PFSK-1 (cell line): ENCODE measurements at regions not wholly inside any gene's neighbourhood (a gene's known extent, or its start where the extent isn't known, plus 50 kb on each side); places are given as distances from the start of the nearest gene placed in this dataset.

Experiments
- FOXP2 ChIP-seq: optimal IDR thresholded peaks from 2 replicates; pipeline ENCODE3; 2011; ENCODE audit warnings: borderline replicate concordance, control low read depth, inconsistent platforms; ENCODE audit not compliant: insufficient read depth; ENCODE audit errors: extremely low read length, extremely low read depth
- POLR2AphosphoS5 ChIP-seq: IDR thresholded peaks from 2 replicates; pipeline ENCODE4 v1.6.1; 2012; ENCODE audit warnings: low read depth, mild to moderate bottlenecking, control low read depth, low read length, moderate library complexity
- REST ChIP-seq, 2 experiments: IDR thresholded peaks; 2 replicates each; pipeline versions ENCODE4 v1.6.1 to v1.8.0; 2011 to 2012; ENCODE audit warnings: low read depth in 2 of 2, low read length in 2 of 2, control low read depth in 1 of 2, inconsistent platforms in 1 of 2, mild to moderate bottlenecking in 1 of 2, moderate library complexity in 1 of 2; ENCODE audit not compliant: insufficient read depth in 1 of 2
- SIN3A ChIP-seq: IDR thresholded peaks from 2 replicates; pipeline ENCODE4 v1.6.1; 2012; ENCODE audit warnings: mild to moderate bottlenecking, low read length, moderate library complexity, borderline replicate concordance; ENCODE audit not compliant: insufficient read depth
- TAF1 ChIP-seq: IDR thresholded peaks from 2 replicates; pipeline ENCODE4 v1.6.1; 2012; ENCODE audit warnings: low read length, control low read depth, borderline replicate concordance; ENCODE audit not compliant: insufficient read depth

- TF ChIP-seq TAF1 (no peak), REST (IDR thresholded peaks at IDR 0.05; ENCODE audit: insufficient read depth in 1 of 2, low read depth in 2 of 2, low read length in 2 of 2) (no peak), SIN3A (no peak), FOXP2 (no peak), POLR2AphosphoS5 (no peak)
Observed at GRCh38 chr2:166573391-166573790, 79.3 kb upstream of the SCN7A start.

GRCh38 chr2:166572937-166573336 lies 78.9 kb upstream of the SCN7A start:
- no peak for TF ChIP-seq TAF1
- TF ChIP-seq SIN3A: no peak
- no peak for TF ChIP-seq FOXP2
- TF ChIP-seq REST (IDR thresholded peaks at IDR 0.05; ENCODE audit: insufficient read depth in 1 of 2, low read depth in 2 of 2, low read length in 2 of 2): no peak
- TF ChIP-seq POLR2AphosphoS5: no peak

- no peak for TF ChIP-seq SIN3A
- TF ChIP-seq REST (IDR thresholded peaks at IDR 0.05; ENCODE audit: insufficient read depth in 1 of 2, low read depth in 2 of 2, low read length in 2 of 2): no peak
- no peak for TF ChIP-seq TAF1
- TF ChIP-seq POLR2AphosphoS5: no peak
- TF ChIP-seq FOXP2: no peak
Observed at GRCh38 chr2:166568409-166568808, 74.4 kb upstream of the SCN7A start.

GRCh38 chr2:166565501-166565900 lies 71.5 kb upstream of the SCN7A start:
- TF ChIP-seq TAF1 (no peak), SIN3A (no peak), POLR2AphosphoS5 (no peak), REST (IDR thresholded peaks at IDR 0.05; ENCODE audit: insufficient read depth in 1 of 2, low read depth in 2 of 2, low read length in 2 of 2) (no peak), FOXP2 (no peak)

- TF ChIP-seq FOXP2 (no peak), TAF1 (no peak), POLR2AphosphoS5 (no peak), SIN3A (no peak)
Observed at GRCh38 chr2:166563894-166564293, 69.8 kb upstream of the SCN7A start.
